ENCODE measurements at regions not wholly inside any gene's neighbourhood (a gene's known extent, or its start where the extent isn't known, plus 50 kb on each side); places are given as distances from the start of the nearest gene placed in this dataset.

DNA sequence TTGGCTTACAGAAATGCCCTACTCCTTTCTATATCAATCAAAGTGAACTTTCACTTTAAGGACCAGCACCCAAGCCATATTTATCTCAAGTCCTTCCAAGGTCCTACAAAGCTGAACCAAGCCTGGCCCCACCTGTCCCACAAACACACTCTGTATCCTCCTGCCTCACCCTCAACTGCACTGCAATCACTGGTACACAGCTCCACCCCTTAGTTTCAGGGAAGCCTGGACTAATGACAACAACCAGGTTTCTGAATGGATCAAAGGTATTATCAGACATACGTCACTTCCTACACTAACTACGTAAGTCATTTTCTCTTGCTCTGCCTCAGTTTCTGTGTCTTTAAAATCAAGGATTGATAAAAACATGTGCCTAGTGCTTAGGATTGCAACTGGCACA, 205.6 kb upstream of the HS3ST1 start:
- no peak overlapping the region for H3K27ac ChIP-seq
- no peak for DNase-seq (ENCODE audit: low spot score)
- TF ChIP-seq, protein P1, sequence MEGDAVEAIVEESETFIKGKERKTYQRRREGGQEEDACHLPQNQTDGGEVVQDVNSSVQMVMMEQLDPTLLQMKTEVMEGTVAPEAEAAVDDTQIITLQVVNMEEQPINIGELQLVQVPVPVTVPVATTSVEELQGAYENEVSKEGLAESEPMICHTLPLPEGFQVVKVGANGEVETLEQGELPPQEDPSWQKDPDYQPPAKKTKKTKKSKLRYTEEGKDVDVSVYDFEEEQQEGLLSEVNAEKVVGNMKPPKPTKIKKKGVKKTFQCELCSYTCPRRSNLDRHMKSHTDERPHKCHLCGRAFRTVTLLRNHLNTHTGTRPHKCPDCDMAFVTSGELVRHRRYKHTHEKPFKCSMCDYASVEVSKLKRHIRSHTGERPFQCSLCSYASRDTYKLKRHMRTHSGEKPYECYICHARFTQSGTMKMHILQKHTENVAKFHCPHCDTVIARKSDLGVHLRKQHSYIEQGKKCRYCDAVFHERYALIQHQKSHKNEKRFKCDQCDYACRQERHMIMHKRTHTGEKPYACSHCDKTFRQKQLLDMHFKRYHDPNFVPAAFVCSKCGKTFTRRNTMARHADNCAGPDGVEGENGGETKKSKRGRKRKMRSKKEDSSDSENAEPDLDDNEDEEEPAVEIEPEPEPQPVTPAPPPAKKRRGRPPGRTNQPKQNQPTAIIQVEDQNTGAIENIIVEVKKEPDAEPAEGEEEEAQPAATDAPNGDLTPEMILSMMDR (IDR thresholded peaks at IDR 0.05), result no peak
- H3K4me3 ChIP-seq, result no peak overlapping the region

DNA sequence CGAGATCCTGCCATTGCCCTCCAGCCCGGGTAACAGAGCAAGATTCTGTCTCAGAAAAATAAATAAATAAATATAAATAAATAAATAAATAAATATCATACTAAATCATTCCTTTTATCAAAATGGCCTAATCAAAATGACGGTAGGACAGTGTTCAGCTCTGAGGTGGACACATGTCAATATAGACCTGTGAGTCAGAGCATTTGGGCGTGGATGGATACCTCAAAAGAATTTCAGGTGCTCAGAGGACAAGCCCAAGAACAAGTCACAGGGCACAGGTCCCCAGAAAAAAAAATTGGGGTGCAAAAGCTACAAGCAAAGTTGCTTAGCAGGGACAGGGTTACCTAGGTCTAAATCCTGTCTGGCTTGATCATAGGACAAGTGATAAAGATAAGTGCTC, 204.7 kb upstream of the HS3ST1 start:
- Histone ChIP-seq H3K4me3 (no peak overlapping the region), H3K27ac (no peak overlapping the region)
- no peak for DNase-seq (ENCODE audit: low spot score)
- TF ChIP-seq, protein P1 (IDR thresholded peaks at IDR 0.05), result no peak

DNA sequence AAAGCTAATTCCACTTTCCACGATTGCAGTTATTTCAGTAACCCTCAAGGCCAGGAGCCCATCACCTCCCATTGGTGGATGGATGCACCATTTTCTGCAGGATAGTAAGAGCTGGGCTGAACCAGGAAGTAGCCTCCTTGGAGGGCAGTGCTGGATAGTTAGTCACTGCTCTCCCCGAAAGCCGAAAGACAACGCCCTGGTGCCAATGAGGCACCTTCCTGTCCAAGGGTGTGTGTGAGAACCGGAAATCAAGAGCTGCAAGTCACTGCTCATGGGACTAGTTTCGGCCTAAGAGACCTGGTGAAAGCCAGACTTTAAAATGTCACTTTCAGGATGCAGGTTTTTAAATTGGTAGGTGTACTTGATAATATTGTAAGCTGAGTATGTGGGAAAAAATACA, 203.8 kb upstream of the HS3ST1 start:
- no peak for DNase-seq (ENCODE audit: low spot score)
- Histone ChIP-seq H3K4me3 (no peak overlapping the region), H3K27ac (no peak overlapping the region)
- TF ChIP-seq, protein P1 (IDR thresholded peaks at IDR 0.05), result no peak

DNA sequence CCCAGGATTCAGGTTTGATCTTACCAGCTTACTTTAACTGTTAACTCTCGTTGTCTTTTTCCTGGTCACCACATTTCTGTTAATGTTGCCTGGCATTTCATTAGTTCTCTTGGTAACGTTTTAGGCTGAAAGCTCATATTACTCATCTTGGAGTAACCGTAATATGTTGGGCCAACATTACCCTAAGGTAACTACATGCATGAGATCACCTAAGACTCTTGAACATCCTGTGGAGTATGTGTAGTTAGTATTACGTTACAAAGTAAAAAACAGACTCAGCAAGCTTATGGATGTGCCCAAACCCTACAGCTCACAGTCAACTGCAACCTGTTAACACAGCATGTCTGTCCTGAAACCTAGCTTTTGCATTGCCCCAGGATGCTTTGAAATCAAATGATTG, 203.3 kb upstream of the HS3ST1 start:
- TF ChIP-seq, protein P1 (IDR thresholded peaks at IDR 0.05), result no peak
- Histone ChIP-seq H3K27ac (no peak overlapping the region), H3K4me3 (no peak overlapping the region)
- DNase-seq (ENCODE audit: low spot score), result no peak

DNA sequence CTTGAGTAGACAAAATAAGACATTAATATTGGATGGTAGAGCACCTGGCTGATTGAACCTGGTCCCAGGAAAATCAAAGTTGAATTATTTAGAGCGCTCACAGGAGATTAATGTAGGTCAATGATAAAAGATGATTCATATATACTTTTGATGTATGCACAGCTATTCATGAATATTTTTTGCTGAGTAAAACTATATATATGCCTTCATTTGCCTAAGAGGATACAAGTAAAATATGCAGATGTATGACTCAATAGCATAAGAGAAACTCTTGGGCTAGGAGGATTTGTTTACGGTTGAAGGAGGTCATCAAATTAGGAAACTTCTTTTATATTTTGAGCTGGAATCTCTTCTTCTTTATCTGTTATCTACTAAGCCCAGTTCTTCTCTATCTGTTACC, 202.7 kb upstream of the HS3ST1 start:
- TF ChIP-seq, protein P1 (IDR thresholded peaks at IDR 0.05), result no peak
- no peak for DNase-seq (ENCODE audit: low spot score)
- H3K27ac ChIP-seq, result no peak overlapping the region
- H3K4me3 ChIP-seq, result no peak overlapping the region

DNA sequence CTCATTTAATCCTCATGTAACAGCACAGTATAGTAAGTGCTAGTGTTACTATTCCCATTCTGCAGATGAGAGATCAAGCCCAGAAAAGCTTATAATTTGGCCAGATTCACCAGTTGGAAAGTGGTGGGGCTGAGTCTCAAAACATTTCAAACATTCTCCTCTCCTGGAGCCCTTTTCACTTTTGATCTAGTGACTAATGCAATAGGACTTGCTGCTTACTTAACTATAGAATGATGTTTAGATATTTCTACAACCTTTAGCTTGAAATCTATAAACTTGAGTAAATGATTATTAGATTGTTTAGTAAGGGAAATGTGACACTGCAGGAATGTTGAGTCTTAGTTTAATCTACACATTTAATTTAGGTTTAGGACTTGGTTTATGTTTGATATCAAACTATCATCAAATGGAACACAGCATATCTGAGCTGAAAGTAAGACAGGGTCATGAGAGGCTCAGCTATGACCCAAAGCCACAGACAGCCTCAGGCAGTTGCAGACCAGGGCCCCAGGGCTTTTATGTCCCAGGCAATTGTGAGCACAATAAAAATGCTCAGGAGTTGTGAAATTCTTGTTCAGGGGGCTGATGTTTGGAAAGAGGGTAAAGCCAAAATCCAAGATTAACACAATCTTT, 199.5 kb upstream of the HS3ST1 start:
- H3K27ac ChIP-seq, result no peak overlapping the region
- H3K4me3 ChIP-seq, result no peak overlapping the region
- no peak for DNase-seq (ENCODE audit: low spot score)
- TF ChIP-seq, protein P1 (IDR thresholded peaks at IDR 0.05), result no peak

DNA sequence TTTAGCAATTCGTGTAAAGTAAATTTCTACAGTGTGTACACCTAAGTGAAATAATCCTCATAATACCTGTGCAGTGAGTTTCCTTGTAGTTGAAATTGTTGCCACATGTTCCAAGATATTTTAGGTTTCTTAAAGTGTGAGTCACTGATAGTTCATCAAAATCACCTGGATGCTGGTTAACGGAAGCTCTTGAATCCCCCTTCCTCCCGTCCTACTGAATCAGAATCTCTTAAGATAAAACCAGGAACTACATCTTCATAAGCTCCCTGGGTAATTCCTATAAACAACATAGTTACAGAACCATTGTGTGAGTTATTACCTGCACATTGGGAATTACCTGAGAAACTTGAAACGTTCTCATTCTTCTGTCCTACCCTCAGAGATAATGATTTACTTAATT, 197.4 kb upstream of the HS3ST1 start:
- DNase-seq (ENCODE audit: low spot score), result no peak
- TF ChIP-seq, protein P1 (IDR thresholded peaks at IDR 0.05), result no peak
- no peak overlapping the region for H3K27ac ChIP-seq
- H3K4me3 ChIP-seq, result no peak overlapping the region
